Choroid plexus epithelial cell (primary cell): ENCODE measurements at regions not wholly inside any gene's neighbourhood (a gene's known extent, or its start where the extent isn't known, plus 50 kb on each side); places are given as distances from the start of the nearest gene placed in this dataset.
A peak's percentile ranks its signal among the peaks of the same experiment; 100 is the strongest.

Source experiments
- DNase-seq: peaks from one replicate; pipeline ENCODE4 v3.0.0-alpha.2; 2010; ENCODE audit warnings: low read depth
- H3K4me3 ChIP-seq: 2 replicates; pipeline ENCODE4 v1.5.1; 2011; ENCODE audit warnings: low read depth, mild to moderate bottlenecking, control low read depth, low read length, moderate library complexity
- TF ChIP-seq, protein P1 (sequence below): conservative IDR thresholded peaks from 2 replicates; pipeline ENCODE4 v1.5.1; 2011; ENCODE audit warnings: low read depth, mild to moderate bottlenecking, control low read depth, inconsistent platforms, low read length, moderate library complexity

GRCh38 chr11:109184376-109184775 is 237.6 kb upstream of the C11orf87 start:
- no peak for DNase-seq
- no peak overlapping the region for H3K4me3 ChIP-seq
- TF ChIP-seq, protein P1, sequence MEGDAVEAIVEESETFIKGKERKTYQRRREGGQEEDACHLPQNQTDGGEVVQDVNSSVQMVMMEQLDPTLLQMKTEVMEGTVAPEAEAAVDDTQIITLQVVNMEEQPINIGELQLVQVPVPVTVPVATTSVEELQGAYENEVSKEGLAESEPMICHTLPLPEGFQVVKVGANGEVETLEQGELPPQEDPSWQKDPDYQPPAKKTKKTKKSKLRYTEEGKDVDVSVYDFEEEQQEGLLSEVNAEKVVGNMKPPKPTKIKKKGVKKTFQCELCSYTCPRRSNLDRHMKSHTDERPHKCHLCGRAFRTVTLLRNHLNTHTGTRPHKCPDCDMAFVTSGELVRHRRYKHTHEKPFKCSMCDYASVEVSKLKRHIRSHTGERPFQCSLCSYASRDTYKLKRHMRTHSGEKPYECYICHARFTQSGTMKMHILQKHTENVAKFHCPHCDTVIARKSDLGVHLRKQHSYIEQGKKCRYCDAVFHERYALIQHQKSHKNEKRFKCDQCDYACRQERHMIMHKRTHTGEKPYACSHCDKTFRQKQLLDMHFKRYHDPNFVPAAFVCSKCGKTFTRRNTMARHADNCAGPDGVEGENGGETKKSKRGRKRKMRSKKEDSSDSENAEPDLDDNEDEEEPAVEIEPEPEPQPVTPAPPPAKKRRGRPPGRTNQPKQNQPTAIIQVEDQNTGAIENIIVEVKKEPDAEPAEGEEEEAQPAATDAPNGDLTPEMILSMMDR, result no peak

DNA sequence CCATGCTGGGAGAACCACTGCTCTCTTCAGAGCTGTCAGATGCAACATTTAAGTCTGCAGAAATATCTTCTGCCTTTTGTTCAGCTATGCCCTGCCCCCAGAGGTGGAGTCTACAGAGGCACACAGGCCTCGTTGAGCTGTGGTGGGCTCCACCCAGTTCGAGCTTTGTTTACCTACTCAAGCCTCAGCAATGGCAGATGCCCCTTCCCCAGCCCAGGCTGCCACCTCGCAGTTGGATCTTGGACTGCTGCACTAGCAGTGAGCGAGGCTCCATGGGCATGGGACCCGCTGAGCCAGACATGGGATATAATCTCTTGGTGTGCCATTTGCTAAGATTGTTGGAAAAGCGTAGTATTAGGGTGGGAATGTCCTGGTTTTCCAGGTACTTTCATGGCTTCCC is 229.1 kb upstream of the C11orf87 start:
- TF ChIP-seq, protein P1, result no peak
- no peak for DNase-seq
- H3K4me3 ChIP-seq, result no peak overlapping the region

DNA sequence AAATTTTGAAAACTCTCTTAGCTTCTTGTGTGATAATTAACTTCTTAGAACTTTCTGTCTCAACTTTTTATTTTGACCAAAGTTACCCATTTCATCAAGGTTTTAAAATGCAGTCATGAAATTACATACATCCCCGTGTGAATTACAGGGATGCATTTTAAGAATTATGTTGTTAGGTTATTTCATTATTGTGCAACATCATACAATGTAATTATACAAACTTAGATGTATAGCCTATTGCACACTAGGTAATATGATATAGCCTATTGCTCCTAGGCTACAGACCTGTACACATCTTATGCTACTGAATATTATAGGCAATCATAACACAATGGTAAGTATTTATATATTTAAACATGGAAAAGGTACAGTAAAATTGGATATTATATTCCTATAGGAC is 228.1 kb upstream of the C11orf87 start:
- H3K4me3 ChIP-seq, result no peak overlapping the region
- DNase-seq, result no peak
- TF ChIP-seq, protein P1, result no peak

- peak; percentile 45 for DNase-seq
- TF ChIP-seq, protein P1, result no peak
- no peak overlapping the region for H3K4me3 ChIP-seq
These were observed 226.0 kb upstream of the C11orf87 start for GRCh38 chr11:109196016-109196415.

- peak; percentile 48 for DNase-seq
These were observed 224.3 kb upstream of the C11orf87 start for GRCh38 chr11:109197656-109198055.

DNA sequence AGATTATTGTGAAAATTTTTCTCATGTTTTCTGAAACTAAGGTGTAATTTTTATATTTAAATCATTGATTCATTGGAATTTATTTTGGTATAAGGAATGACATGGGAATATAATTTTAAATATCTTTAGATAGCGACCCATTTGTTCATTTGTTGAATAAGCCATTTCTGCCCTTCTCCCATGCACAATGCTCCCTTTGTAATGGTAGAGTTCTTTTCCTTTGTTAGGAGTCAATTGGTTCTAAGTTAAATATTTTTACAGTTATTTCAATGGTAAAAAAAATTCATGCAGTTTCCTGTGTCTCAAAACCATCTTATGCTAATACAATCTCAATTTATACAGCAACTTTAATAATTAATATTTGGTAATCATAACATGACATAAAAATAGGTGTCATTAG is 218.8 kb upstream of the C11orf87 start:
- no peak overlapping the region for H3K4me3 ChIP-seq
- DNase-seq, result no peak
- TF ChIP-seq, protein P1, result no peak

More at GRCh38 chr11:109197656-109198055, 224.3 kb upstream of the C11orf87 start:
- no peak overlapping the region for H3K4me3 ChIP-seq
- TF ChIP-seq, protein P1, result no peak

GRCh38 chr11:109205312-109205711 is 216.7 kb upstream of the C11orf87 start:
- H3K4me3 ChIP-seq, result no peak overlapping the region
- no peak for DNase-seq
- TF ChIP-seq, protein P1, result no peak
